ENCODE measurements at regions not wholly inside any gene's neighbourhood (a gene's known extent, or its start where the extent isn't known, plus 50 kb on each side); places are given as distances from the start of the nearest gene placed in this dataset.
A peak's percentile ranks its signal among the peaks of the same experiment; 100 is the strongest.

- in situ Hi-C loops (cut with MboI) (no loop called here), intact Hi-C loops (cut with micrococcal nuclease) (no loop called here)
- ChIA-PET POLR2A (no interaction called here), CTCF (ENCODE audit: low intra/inter-chr PET ratio) (no interaction called here)
- FAIRE-seq, result no peak
- Histone ChIP-seq H3K27me3 (ENCODE audit: control insufficient read depth in 2 of 2, insufficient read depth in 2 of 2, low read length in 2 of 2) (no peaks in the 10 kb centered on the region), H3K4me3 (no peak overlapping the region), H3K9me1 (ENCODE audit: control insufficient read depth, insufficient read depth, low read length) (no peaks in the 10 kb centered on the region), H3K4me2 (ENCODE audit: insufficient read depth, low read length) (no peak overlapping the region), H3K9ac (ENCODE audit: insufficient read depth in 1 of 2, low read depth in 2 of 2, low read length in 2 of 2) (no peak overlapping the region), H3K79me2 (ENCODE audit: control insufficient read depth, insufficient read depth, low read length) (no peaks in the 10 kb centered on the region), H4K20me1 (replicated peaks; ENCODE audit: control insufficient read depth, insufficient read depth, low read length) (no peaks in the 10 kb centered on the region), H3K36me3 (ENCODE audit: control insufficient read depth, insufficient read depth, low read length) (no peaks in the 10 kb centered on the region), H3K27ac (ENCODE audit: extremely low read depth, low read depth, low read length) (no peak overlapping the region), H2AFZ (ENCODE audit: low read depth, low read length) (no peak overlapping the region), H3K4me1 (replicated peaks in 1 of 2; ENCODE audit: control insufficient read depth in 2 of 2, insufficient read depth in 2 of 2, low read length in 2 of 2) (no peaks in the 10 kb centered on the region), H3K9me3 (replicated peaks; ENCODE audit: control insufficient read depth, insufficient read depth, low read depth, low read length) (no peaks in the 10 kb centered on the region; the same call in none of the 2 replicates)
- ATAC-seq, result no peak
- BruUV-seq (replicated peaks), result no TSS peak
- 14% methylated on average over 1 of the region's 1 CpG for WGBS (ENCODE audit: insufficient coverage, low coverage, missing lambda C conversion rate)
- TF ChIP-seq ERF (CRISPR knock-in tag; IDR thresholded peaks at IDR 0.05), result no peak
- no peak for TF ChIP-seq OTX1 (CRISPR knock-in tag; IDR thresholded peaks at IDR 0.05)
- no peak for TF ChIP-seq BCOR (IDR thresholded peaks at IDR 0.05)
- TF ChIP-seq MAFF (IDR thresholded peaks at IDR 0.05; ENCODE audit: low read length), result peak; percentile 36
- no peak for TF ChIP-seq HNRNPK (IDR thresholded peaks at IDR 0.05; ENCODE audit: low read depth, low read length, poor library complexity, severe bottlenecking)
- TF ChIP-seq CHD4 (IDR thresholded peaks at IDR 0.05; ENCODE audit: insufficient read depth, insufficient replicate concordance, low read depth, low read length, poor library complexity, severe bottlenecking), result no peak
- no peak for TF ChIP-seq MAX (CRISPR knock-in tag; IDR thresholded peaks at IDR 0.05)
- no peak for TF ChIP-seq GATAD2A (IDR thresholded peaks at IDR 0.05)
- TF ChIP-seq TEAD1 (CRISPR knock-in tag; IDR thresholded peaks at IDR 0.05), result no peak
- TF ChIP-seq HEY1 (CRISPR knock-in tag; IDR thresholded peaks at IDR 0.05; ENCODE audit: borderline replicate concordance), result no peak
- TF ChIP-seq ZNF316 (IDR thresholded peaks at IDR 0.05), result peak; percentile 50; the same call in 1 of the 2 replicates
- no peak for DNase-seq (ENCODE audit: extremely low read depth in 1 of 4, low spot score in 3 of 4)
These were observed 1543.9 kb downstream of the KCNT2 start for GRCh38 chr1:195064358-195064757.

Data from K562 (cell line).